Endothelial cell of umbilical vein (primary cell): ENCODE measurements at regions not wholly inside any gene's neighbourhood (a gene's known extent, or its start where the extent isn't known, plus 50 kb on each side); places are given as distances from the start of the nearest gene placed in this dataset.

ENCODE experiments used
- EZH2 ChIP-seq: IDR thresholded peaks from 2 replicates; pipeline ENCODE4 v1.6.1; 2012; ENCODE audit warnings: borderline replicate concordance, low read depth, mild to moderate bottlenecking, moderate library complexity, low read length, inconsistent platforms; ENCODE audit not compliant: severe bottlenecking
- POLR2A ChIP-seq: IDR thresholded peaks from 2 replicates; pipeline ENCODE4 v1.6.1; 2012; ENCODE audit warnings: low read depth, mild to moderate bottlenecking, control low read depth, low read length
- POLR2AphosphoS5 ChIP-seq: IDR thresholded peaks from 2 replicates; pipeline ENCODE4 v1.6.1; 2012; ENCODE audit warnings: low read depth, mild to moderate bottlenecking, control low read depth, low read length, moderate library complexity; ENCODE audit not compliant: insufficient read depth
- TF ChIP-seq, protein P1 (sequence below), 2 donors: IDR thresholded peaks; 1 replicate in 1 of 2; 2 replicates in 1 of 2; pipeline ENCODE4 v1.5.1; 2011; ENCODE audit warnings: low read length in 2 of 2, mild to moderate bottlenecking in 2 of 2, moderate library complexity in 2 of 2, control low read depth in 1 of 2, inconsistent platforms in 1 of 2, low read depth in 1 of 2; ENCODE audit not compliant: insufficient read depth in 1 of 2; ENCODE audit errors: extremely low read depth in 1 of 2
- TF ChIP-seq, protein P2 (sequence below): IDR thresholded peaks from 2 replicates; pipeline ENCODE4 v1.6.1; 2011; ENCODE audit not compliant: insufficient read depth, insufficient read length

GRCh38 chr13:57470491-57470890, 161.1 kb upstream of the PCDH17 start:
- TF ChIP-seq, protein P1, sequence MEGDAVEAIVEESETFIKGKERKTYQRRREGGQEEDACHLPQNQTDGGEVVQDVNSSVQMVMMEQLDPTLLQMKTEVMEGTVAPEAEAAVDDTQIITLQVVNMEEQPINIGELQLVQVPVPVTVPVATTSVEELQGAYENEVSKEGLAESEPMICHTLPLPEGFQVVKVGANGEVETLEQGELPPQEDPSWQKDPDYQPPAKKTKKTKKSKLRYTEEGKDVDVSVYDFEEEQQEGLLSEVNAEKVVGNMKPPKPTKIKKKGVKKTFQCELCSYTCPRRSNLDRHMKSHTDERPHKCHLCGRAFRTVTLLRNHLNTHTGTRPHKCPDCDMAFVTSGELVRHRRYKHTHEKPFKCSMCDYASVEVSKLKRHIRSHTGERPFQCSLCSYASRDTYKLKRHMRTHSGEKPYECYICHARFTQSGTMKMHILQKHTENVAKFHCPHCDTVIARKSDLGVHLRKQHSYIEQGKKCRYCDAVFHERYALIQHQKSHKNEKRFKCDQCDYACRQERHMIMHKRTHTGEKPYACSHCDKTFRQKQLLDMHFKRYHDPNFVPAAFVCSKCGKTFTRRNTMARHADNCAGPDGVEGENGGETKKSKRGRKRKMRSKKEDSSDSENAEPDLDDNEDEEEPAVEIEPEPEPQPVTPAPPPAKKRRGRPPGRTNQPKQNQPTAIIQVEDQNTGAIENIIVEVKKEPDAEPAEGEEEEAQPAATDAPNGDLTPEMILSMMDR (IDR thresholded peaks at IDR 0.05; ENCODE audit: extremely low read depth in 1 of 2, insufficient read depth in 1 of 2, low read depth in 1 of 2, low read length in 2 of 2), result no peak
- TF ChIP-seq POLR2A (no peak), POLR2AphosphoS5 (no peak), EZH2 (no peak)
- TF ChIP-seq, protein P2, sequence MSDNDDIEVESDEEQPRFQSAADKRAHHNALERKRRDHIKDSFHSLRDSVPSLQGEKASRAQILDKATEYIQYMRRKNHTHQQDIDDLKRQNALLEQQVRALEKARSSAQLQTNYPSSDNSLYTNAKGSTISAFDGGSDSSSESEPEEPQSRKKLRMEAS, result no peak
